Vagina (tissue), 2 donors: ENCODE measurements at regions not wholly inside any gene's neighbourhood (a gene's known extent, or its start where the extent isn't known, plus 50 kb on each side); places are given as distances from the start of the nearest gene placed in this dataset.

Experiments
- DNase-seq, 2 donors: peaks; one replicate each; pipeline ENCODE4 v3.0.0-alpha.2; 2017; ENCODE audit errors: extremely low spot score in 2 of 2
- H3K27ac ChIP-seq: fragments of 200-600 bp; sonication (generic); one replicate; pipeline ENCODE4 v1.5.1; 2019
- H3K27me3 ChIP-seq: fragments of 200-600 bp; sonication (generic); one replicate; pipeline ENCODE4 v1.5.1; 2019
- H3K36me3 ChIP-seq, 2 donors: fragments of 200-600 bp; sonication (generic); one replicate each; pipeline ENCODE4 v1.5.1; 2017 to 2019
- H3K4me1 ChIP-seq: fragments of 200-600 bp; sonication (generic); one replicate; pipeline ENCODE4 v1.5.1; 2019
- H3K4me3 ChIP-seq, 2 donors: fragments of 200-600 bp; sonication (generic); 1 replicate in 1 of 2; 2 replicates in 1 of 2; pipeline ENCODE4 v1.5.1; 2016 to 2019
- H3K9me3 ChIP-seq: fragments of 200-600 bp; sonication (generic); one replicate; pipeline ENCODE4 v1.5.1; 2019
- POLR2A ChIP-seq, 2 donors: fragments of 450-650 bp; IDR thresholded peaks; one replicate each; pipeline ENCODE4 v1.6.1; 2017; ENCODE audit warnings: antibody characterized with exemption in 2 of 2, mild to moderate bottlenecking in 2 of 2, moderate library complexity in 2 of 2
- POLR2AphosphoS5 ChIP-seq, 2 donors: sonication (generic); formaldehyde crosslinking; IDR thresholded peaks; one replicate each; pipeline ENCODE4 v1.9.0; 2017; ENCODE audit warnings: antibody characterized with exemption in 2 of 2, mild to moderate bottlenecking in 2 of 2, low read depth in 1 of 2; ENCODE audit not compliant: insufficient read depth in 1 of 2
- intact Hi-C: fragments of 100-400 bp; cut with DNase I; formaldehyde crosslinking; loops from one replicate; pipeline ENCODE4 v1.15.1; 2023
- TF ChIP-seq, protein P1 (sequence below), 3 experiments: fragments of 450-650 bp in 2 of 3; fragments of 200-600 bp in 1 of 3; sonication (generic) in 1 of 3; IDR thresholded peaks; one replicate each; pipeline ENCODE4 v1.5.1; 2017 to 2019; ENCODE audit warnings: antibody characterized with exemption in 3 of 3, mild to moderate bottlenecking in 2 of 3, moderate library complexity in 2 of 3

GRCh38 chr7:68295386-68295785, 1298.8 kb downstream of the TYW1 start:
- H3K27ac ChIP-seq: no peak overlapping the region
- no peak overlapping the region for H3K4me3 ChIP-seq
- DNase-seq: no peak
- no peaks in the 10 kb centered on the region for H3K36me3 ChIP-seq
- no peaks in the 10 kb centered on the region for H3K4me1 ChIP-seq
- no peaks in the 10 kb centered on the region for H3K9me3 ChIP-seq
- H3K27me3 ChIP-seq: no peaks in the 10 kb centered on the region
- TF ChIP-seq POLR2A (IDR thresholded peaks at IDR 0.05): no peak
- no peak for TF ChIP-seq POLR2AphosphoS5 (IDR thresholded peaks at IDR 0.05; ENCODE audit: insufficient read depth in 1 of 2, low read depth in 1 of 2)
- TF ChIP-seq, protein P1, sequence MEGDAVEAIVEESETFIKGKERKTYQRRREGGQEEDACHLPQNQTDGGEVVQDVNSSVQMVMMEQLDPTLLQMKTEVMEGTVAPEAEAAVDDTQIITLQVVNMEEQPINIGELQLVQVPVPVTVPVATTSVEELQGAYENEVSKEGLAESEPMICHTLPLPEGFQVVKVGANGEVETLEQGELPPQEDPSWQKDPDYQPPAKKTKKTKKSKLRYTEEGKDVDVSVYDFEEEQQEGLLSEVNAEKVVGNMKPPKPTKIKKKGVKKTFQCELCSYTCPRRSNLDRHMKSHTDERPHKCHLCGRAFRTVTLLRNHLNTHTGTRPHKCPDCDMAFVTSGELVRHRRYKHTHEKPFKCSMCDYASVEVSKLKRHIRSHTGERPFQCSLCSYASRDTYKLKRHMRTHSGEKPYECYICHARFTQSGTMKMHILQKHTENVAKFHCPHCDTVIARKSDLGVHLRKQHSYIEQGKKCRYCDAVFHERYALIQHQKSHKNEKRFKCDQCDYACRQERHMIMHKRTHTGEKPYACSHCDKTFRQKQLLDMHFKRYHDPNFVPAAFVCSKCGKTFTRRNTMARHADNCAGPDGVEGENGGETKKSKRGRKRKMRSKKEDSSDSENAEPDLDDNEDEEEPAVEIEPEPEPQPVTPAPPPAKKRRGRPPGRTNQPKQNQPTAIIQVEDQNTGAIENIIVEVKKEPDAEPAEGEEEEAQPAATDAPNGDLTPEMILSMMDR (IDR thresholded peaks at IDR 0.05): no peak
- intact Hi-C loops: no loop called here

DNA sequence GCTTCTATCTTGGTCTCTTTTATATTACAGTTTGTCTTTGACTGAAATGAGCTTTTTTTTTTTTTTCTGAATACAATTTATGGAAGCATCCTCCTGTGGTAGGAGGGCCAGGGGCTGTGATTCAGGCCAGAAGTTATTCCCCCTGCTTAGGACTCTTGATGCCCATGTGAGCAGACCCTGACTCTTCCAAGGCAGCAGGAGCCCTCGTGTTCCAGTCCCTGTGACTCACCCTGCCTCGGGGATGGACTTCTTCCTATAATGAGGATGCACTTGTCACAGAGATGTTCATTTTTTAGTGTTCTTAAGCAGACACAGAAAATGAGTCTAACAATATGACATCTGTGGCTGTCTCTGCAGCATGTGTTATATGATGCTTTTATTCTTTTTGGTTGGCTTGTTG, 1293.7 kb upstream of the AUTS2 start:
- TF ChIP-seq, protein P1 (IDR thresholded peaks at IDR 0.05): no peak
- TF ChIP-seq POLR2AphosphoS5 (IDR thresholded peaks at IDR 0.05; ENCODE audit: insufficient read depth in 1 of 2, low read depth in 1 of 2) (no peak), POLR2A (IDR thresholded peaks at IDR 0.05) (no peak)
- Histone ChIP-seq H3K27me3 (no peaks in the 10 kb centered on the region), H3K4me1 (no peaks in the 10 kb centered on the region), H3K9me3 (no peaks in the 10 kb centered on the region), H3K4me3 (no peak overlapping the region), H3K36me3 (no peaks in the 10 kb centered on the region), H3K27ac (no peak overlapping the region)
- DNase-seq: no peak
- intact Hi-C loops: no loop called here

- no peak for DNase-seq
- intact Hi-C loops: no loop called here
These were observed 1291.6 kb upstream of the AUTS2 start for GRCh38 chr7:68306692-68307107.

DNA sequence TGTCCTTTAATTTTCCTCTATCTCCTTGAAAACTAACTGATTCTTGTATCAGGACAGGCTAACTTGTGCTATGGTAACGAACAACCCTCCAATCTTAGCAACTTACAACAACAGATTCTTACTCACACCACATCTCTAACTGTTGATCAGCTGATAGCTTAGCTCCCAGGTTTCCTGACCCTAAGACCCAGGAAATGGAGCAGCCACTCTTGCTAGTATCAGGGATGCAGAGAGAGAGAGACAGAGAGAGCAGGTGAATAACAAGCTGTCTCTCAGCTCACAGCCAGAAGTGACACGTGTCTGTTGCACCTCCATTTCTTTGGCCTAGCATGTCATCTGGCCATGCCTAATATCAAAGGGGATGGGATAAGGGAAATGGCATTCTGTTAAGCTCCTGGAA, 1289.0 kb upstream of the AUTS2 start:
- DNase-seq: no peak
- TF ChIP-seq, protein P1 (IDR thresholded peaks at IDR 0.05): no peak
- TF ChIP-seq POLR2AphosphoS5 (IDR thresholded peaks at IDR 0.05; ENCODE audit: insufficient read depth in 1 of 2, low read depth in 1 of 2): no peak
- TF ChIP-seq POLR2A (IDR thresholded peaks at IDR 0.05): no peak
- no peak overlapping the region for H3K4me3 ChIP-seq
- H3K9me3 ChIP-seq: no peaks in the 10 kb centered on the region
- H3K27ac ChIP-seq: no peak overlapping the region
- no peaks in the 10 kb centered on the region for H3K27me3 ChIP-seq
- intact Hi-C loops: no loop called here
- H3K4me1 ChIP-seq: no peaks in the 10 kb centered on the region
- no peaks in the 10 kb centered on the region for H3K36me3 ChIP-seq

More at GRCh38 chr7:68306692-68307107, 1291.6 kb upstream of the AUTS2 start:
- Histone ChIP-seq H3K4me3 (no peak overlapping the region), H3K4me1 (no peaks in the 10 kb centered on the region), H3K36me3 (no peaks in the 10 kb centered on the region), H3K27ac (no peak overlapping the region), H3K9me3 (no peaks in the 10 kb centered on the region), H3K27me3 (no peaks in the 10 kb centered on the region)
- TF ChIP-seq POLR2AphosphoS5 (IDR thresholded peaks at IDR 0.05; ENCODE audit: insufficient read depth in 1 of 2, low read depth in 1 of 2) (no peak), POLR2A (IDR thresholded peaks at IDR 0.05) (no peak)
- TF ChIP-seq, protein P1 (IDR thresholded peaks at IDR 0.05): no peak

DNA sequence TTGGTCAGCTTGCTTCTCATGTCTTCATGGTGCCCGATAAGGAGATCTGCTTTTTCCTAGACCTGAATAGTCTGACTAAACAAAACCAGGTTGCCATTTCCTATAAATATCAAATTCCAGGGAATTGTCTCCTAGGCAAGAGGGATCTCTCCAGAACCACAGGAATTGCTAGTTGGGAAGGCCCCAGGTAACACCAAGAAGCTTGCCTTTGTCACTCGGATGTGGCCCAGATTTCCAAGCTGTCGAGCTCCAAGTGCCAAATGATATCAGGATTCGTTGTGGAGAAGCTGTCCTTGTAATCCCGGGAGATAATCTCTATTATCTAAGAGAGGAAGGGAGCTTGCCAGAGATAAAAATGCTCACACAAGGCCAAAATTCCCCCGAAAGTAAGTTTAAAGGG, 1288.5 kb upstream of the AUTS2 start:
- intact Hi-C loops: no loop called here
- no peaks in the 10 kb centered on the region for H3K4me1 ChIP-seq
- H3K27me3 ChIP-seq: no peaks in the 10 kb centered on the region
- H3K36me3 ChIP-seq: no peaks in the 10 kb centered on the region
- no peaks in the 10 kb centered on the region for H3K9me3 ChIP-seq
- no peak for DNase-seq
- no peak overlapping the region for H3K27ac ChIP-seq
- no peak overlapping the region for H3K4me3 ChIP-seq
- TF ChIP-seq POLR2AphosphoS5 (IDR thresholded peaks at IDR 0.05; ENCODE audit: insufficient read depth in 1 of 2, low read depth in 1 of 2) (no peak), POLR2A (IDR thresholded peaks at IDR 0.05) (no peak)
- TF ChIP-seq, protein P1 (IDR thresholded peaks at IDR 0.05): no peak
